Suprapubic skin (tissue), 4 donors: ENCODE measurements at regions not wholly inside any gene's neighbourhood (a gene's known extent, or its start where the extent isn't known, plus 50 kb on each side); places are given as distances from the start of the nearest gene placed in this dataset.
A peak's percentile ranks its signal among the peaks of the same experiment; 100 is the strongest.
"Not testable (repeated sequence)": the region's sequence is repeated elsewhere in the genome, so short reads cannot be mapped to it uniquely, and the experiment has no call there.

Experiments used
- DNase-seq, 2 donors: peaks; one replicate each; pipeline ENCODE4 v3.0.0-alpha.2; 2019; ENCODE audit warnings: low spot score in 2 of 2
- H3K27ac ChIP-seq: fragments of 200-600 bp; sonication (generic); one replicate; pipeline ENCODE4 v1.5.1; 2019
- H3K27me3 ChIP-seq: fragments of 200-600 bp; sonication (generic); one replicate; pipeline ENCODE4 v1.5.1; 2019
- H3K36me3 ChIP-seq: fragments of 200-600 bp; sonication (generic); one replicate; pipeline ENCODE4 v1.5.1; 2019
- H3K4me1 ChIP-seq: fragments of 200-600 bp; sonication (generic); one replicate; pipeline ENCODE4 v1.5.1; 2019
- H3K4me3 ChIP-seq: fragments of 200-600 bp; sonication (generic); one replicate; pipeline ENCODE4 v1.5.1; 2019; ENCODE audit warnings: mild to moderate bottlenecking
- H3K9me3 ChIP-seq: fragments of 200-600 bp; sonication (generic); one replicate; pipeline ENCODE4 v1.5.1; 2019
- EP300 ChIP-seq: sonication (generic); formaldehyde crosslinking; IDR thresholded peaks from one replicate; pipeline ENCODE4 v1.6.1; 2017; ENCODE audit warnings: antibody characterized with exemption
- POLR2A ChIP-seq, 2 donors: fragments of 450-650 bp; IDR thresholded peaks; one replicate each; pipeline ENCODE4 v1.6.1; 2017; ENCODE audit warnings: antibody characterized with exemption in 2 of 2, mild to moderate bottlenecking in 2 of 2, moderate library complexity in 2 of 2
- POLR2AphosphoS5 ChIP-seq, 3 donors: sonication (generic); formaldehyde crosslinking; IDR thresholded peaks; one replicate each; pipeline ENCODE4 v1.6.1; 2017; ENCODE audit warnings: antibody characterized with exemption in 3 of 3
- WGBS: methylation state at CpG from one replicate; pipeline ENCODE4 v1.1.5; 2018; 5-methylcytosine and 5-hydroxymethylcytosine counted together
- TF ChIP-seq, protein P1 (sequence below), 2 donors: fragments of 200-600 bp in 1 of 2; fragments of 450-650 bp in 1 of 2; sonication (generic) in 1 of 2; IDR thresholded peaks; one replicate each; pipeline ENCODE4 v1.5.1; 2016 to 2019; ENCODE audit warnings: antibody characterized with exemption in 2 of 2, mild to moderate bottlenecking in 1 of 2, moderate library complexity in 1 of 2

DNA sequence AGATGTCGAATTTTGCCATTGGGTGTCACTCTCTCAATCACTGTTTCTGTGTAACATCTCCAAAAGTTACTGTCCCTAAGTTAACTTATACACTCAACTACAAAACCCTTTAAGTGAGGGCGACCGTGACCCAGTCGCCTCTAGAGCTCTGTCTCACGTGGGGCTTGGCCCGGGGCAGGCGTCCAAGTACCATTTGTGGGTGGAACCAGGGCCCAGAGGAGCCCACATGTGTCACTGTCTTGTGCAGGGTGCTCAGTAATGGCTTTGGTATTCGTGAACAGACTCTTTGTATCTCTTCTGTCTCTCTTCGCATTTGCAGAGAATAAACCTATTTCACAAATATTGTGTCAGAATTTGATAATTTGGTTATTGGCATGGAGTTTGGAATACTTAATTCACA, 109.9 kb upstream of the THBS2 start:
- Histone ChIP-seq H3K9me3 (no peaks in the 10 kb centered on the region), H3K4me3 (no peak overlapping the region), H3K36me3 (no peaks in the 10 kb centered on the region), H3K4me1 (peaks cover 7% of the 10 kb centered on the region), H3K27ac (peak overlapping the region; percentile 79), H3K27me3 (no peaks in the 10 kb centered on the region)
- peak in 1 of 2 donors; percentile 91 for DNase-seq
- WGBS, result 68% methylated on average over 9 of the region's 9 CpGs
- TF ChIP-seq, protein P1, sequence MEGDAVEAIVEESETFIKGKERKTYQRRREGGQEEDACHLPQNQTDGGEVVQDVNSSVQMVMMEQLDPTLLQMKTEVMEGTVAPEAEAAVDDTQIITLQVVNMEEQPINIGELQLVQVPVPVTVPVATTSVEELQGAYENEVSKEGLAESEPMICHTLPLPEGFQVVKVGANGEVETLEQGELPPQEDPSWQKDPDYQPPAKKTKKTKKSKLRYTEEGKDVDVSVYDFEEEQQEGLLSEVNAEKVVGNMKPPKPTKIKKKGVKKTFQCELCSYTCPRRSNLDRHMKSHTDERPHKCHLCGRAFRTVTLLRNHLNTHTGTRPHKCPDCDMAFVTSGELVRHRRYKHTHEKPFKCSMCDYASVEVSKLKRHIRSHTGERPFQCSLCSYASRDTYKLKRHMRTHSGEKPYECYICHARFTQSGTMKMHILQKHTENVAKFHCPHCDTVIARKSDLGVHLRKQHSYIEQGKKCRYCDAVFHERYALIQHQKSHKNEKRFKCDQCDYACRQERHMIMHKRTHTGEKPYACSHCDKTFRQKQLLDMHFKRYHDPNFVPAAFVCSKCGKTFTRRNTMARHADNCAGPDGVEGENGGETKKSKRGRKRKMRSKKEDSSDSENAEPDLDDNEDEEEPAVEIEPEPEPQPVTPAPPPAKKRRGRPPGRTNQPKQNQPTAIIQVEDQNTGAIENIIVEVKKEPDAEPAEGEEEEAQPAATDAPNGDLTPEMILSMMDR (IDR thresholded peaks at IDR 0.05), result no peak
- no peak for TF ChIP-seq POLR2AphosphoS5 (IDR thresholded peaks at IDR 0.05)
- TF ChIP-seq POLR2A (IDR thresholded peaks at IDR 0.05), result no peak
- no peak for TF ChIP-seq EP300

DNA sequence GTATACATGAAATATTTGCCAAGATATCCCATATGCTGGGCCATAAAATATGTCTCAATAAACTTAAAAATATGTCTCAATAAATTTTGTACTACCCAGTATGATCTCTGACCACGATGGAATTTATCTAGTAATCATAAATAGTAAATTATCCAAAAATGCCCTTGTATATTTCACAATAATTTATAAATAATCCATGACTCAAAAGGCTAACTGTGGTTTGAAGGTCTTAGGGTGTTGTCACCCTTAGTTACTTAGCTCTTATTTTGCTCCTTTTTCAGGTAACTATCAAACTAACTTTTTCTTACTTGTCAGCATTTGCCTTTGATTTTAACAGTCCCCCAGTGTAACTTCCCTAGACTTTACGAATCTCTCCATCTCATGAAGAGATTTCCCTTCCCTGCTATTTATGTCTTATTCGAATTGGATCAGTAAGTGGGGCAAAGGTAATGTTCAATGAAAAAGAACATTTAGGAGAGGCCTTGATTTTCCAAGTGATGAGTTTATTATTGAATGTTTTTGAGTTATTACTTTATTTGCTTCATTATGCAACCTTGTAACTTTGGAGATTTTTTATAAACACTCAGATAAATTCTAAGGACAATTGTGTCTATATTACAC, 109.0 kb upstream of the THBS2 start:
- Histone ChIP-seq H3K4me3 (no peak overlapping the region), H3K9me3 (no peaks in the 10 kb centered on the region), H3K27me3 (no peaks in the 10 kb centered on the region), H3K4me1 (peaks cover 7% of the 10 kb centered on the region), H3K36me3 (no peaks in the 10 kb centered on the region), H3K27ac (peak overlapping the region; percentile 79)
- peak in 1 of 3 donors; percentile 51 for TF ChIP-seq POLR2AphosphoS5 (IDR thresholded peaks at IDR 0.05)
- TF ChIP-seq, protein P1 (IDR thresholded peaks at IDR 0.05), result no peak
- WGBS, result 46% methylated on average over 3 of the region's 3 CpGs
- no peak for DNase-seq

DNA sequence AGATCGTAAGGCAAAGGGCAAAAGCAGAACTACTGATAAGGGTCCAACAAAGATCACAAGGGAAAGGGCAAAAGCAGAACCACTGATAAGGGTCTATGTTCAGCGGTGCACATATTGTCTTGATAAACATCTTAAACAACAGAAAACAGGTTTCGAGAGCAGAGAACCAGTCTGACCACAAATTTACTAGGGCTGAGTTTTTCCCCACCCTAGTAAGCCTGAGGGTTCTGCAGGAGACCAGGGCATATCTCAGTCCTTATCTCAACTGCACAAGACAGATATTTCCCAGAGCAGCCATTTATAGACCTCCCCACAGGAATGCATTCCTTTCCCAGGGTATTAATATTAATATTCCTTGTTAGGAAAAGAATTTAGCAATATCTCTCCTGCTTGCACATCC, 101.4 kb upstream of the THBS2 start:
- not testable (repeated sequence) for DNase-seq, H3K4me1 ChIP-seq, H3K27me3 ChIP-seq, H3K9me3 ChIP-seq, H3K36me3 ChIP-seq, H3K27ac ChIP-seq, H3K4me3 ChIP-seq
- WGBS, result 64% methylated on average over 3 of the region's 3 CpGs

DNA sequence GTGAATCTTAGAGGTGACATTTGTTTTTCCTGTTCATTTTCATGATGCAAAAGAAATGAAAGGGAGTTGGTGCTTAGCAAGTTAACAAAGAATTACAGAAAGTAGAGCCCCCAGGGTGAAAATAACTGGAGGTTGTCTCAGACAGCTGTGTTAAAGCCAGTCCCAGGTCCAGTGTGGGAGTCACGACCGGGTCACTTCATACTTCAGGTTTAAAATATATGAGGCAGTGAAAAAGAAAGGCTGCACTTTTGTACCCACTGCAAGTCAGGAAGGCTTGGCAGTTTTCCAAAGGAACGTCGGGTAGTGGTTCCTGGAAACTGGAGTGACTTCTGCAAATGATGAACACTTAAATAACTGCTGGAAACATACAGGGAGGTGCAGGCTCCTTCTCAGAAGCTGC, 91.5 kb upstream of the THBS2 start:
- Histone ChIP-seq H3K9me3 (no peaks in the 10 kb centered on the region), H3K27me3 (no peaks in the 10 kb centered on the region), H3K36me3 (no peaks in the 10 kb centered on the region), H3K27ac (peak overlapping the region; percentile 72), H3K4me3 (no peak overlapping the region), H3K4me1 (peaks cover 49% of the 10 kb centered on the region)
- WGBS, result 28% methylated on average over 4 of the region's 4 CpGs
- TF ChIP-seq POLR2A (IDR thresholded peaks at IDR 0.05) (no peak), POLR2AphosphoS5 (IDR thresholded peaks at IDR 0.05) (no peak), EP300 (no peak)
- TF ChIP-seq, protein P1 (IDR thresholded peaks at IDR 0.05), result no peak
- no peak for DNase-seq

DNA sequence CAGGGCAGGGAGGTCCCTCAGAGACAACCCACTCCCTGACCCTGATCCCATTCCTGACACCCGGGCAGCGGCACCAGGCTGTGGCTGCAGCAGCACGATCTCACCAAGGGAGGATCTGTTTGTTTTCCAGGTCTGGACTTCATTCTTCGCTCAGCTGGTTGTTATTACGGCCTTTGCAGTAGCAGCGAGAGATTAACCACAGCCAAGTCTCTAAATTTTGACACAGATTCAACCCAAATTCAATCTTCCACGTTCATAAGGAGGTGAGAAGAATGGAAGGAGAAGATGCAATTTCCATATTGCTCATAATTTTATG, 91.1 kb upstream of the THBS2 start:
- no peaks in the 10 kb centered on the region for H3K27me3 ChIP-seq
- no peak overlapping the region for H3K4me3 ChIP-seq
- H3K9me3 ChIP-seq, result no peaks in the 10 kb centered on the region
- no peaks in the 10 kb centered on the region for H3K36me3 ChIP-seq
- WGBS, result 34% methylated on average over 7 of the region's 7 CpGs
- DNase-seq, result no peak
- TF ChIP-seq EP300 (no peak), POLR2A (IDR thresholded peaks at IDR 0.05) (no peak), POLR2AphosphoS5 (IDR thresholded peaks at IDR 0.05) (no peak)
- TF ChIP-seq, protein P1 (IDR thresholded peaks at IDR 0.05), result no peak
- peak overlapping the region; percentile 72 for H3K27ac ChIP-seq
- H3K4me1 ChIP-seq, result peaks cover 53% of the 10 kb centered on the region
